Naive thymus-derived CD4-positive, alpha-beta T cell (primary cell): ENCODE measurements at regions not wholly inside any gene's neighbourhood (a gene's known extent, or its start where the extent isn't known, plus 50 kb on each side); places are given as distances from the start of the nearest gene placed in this dataset.

Source experiments
- ATAC-seq: fragments of 150-1000 bp; cut with Tn5 transposase; 2 replicates; pipeline ENCODE4 v1.10.0; 2021; ENCODE audit warnings: mild to moderate bottlenecking, moderate library complexity
- CTCF ChIA-PET: fragments of 350-600 bp; sonication (Branson Sonifier 250); formaldehyde crosslinking; loops from one replicate; lab custom pipeline; 2021; ENCODE audit warnings: antibody characterized with exemption; lab: Charles Lee
- POLR2A ChIA-PET: fragments of 350-600 bp; sonication (Branson Sonifier 250); formaldehyde crosslinking; loops from one replicate; lab custom pipeline; 2021; ENCODE audit warnings: antibody characterized with exemption, inconsistent platforms; lab: Charles Lee
- DNase-seq, 9 donors: peaks; one replicate each; pipeline versions ENCODE4 v3.0.0 to v3.0.0-alpha.2; 2020 to 2022; ENCODE audit warnings: mixed read lengths in 1 of 9
- H3K27ac ChIP-seq: one replicate; pipeline ENCODE4 v1.7.0; 2013; ENCODE audit warnings: mild to moderate bottlenecking, low read depth, low read length, moderate library complexity
- H3K27me3 ChIP-seq, 2 donors: one replicate each; pipeline ENCODE4 v1.7.0; 2013; ENCODE audit warnings: low read length in 2 of 2, mild to moderate bottlenecking in 2 of 2, moderate library complexity in 2 of 2; ENCODE audit not compliant: control insufficient read depth in 2 of 2, insufficient read depth in 2 of 2
- H3K36me3 ChIP-seq, 3 experiments: 1 replicate in 2 of 3; 2 replicates in 1 of 3; pipeline ENCODE4 v1.7.0; 2013; ENCODE audit warnings: low read length in 3 of 3, mild to moderate bottlenecking in 3 of 3, moderate library complexity in 1 of 3; ENCODE audit not compliant: insufficient read depth in 3 of 3, control insufficient read depth in 2 of 3
- H3K4me1 ChIP-seq, 2 donors: one replicate each; pipeline ENCODE4 v1.7.0; 2013; ENCODE audit warnings: low read length in 2 of 2, mild to moderate bottlenecking in 2 of 2, moderate library complexity in 1 of 2; ENCODE audit not compliant: control insufficient read depth in 2 of 2, insufficient read depth in 2 of 2
- H3K4me3 ChIP-seq: 2 replicates; pipeline ENCODE4 v1.7.0; 2013; ENCODE audit warnings: mild to moderate bottlenecking, low read length
- H3K9me3 ChIP-seq, 3 experiments: 1 replicate in 2 of 3; 2 replicates in 1 of 3; pipeline ENCODE4 v1.7.0; 2013; ENCODE audit warnings: low read length in 3 of 3; ENCODE audit not compliant: control insufficient read depth in 2 of 3
- H3K27ac Mint-ChIP-seq, 9 donors: one replicate each; pipeline ENCODE4 v1.8.0; 2020 to 2022; ENCODE audit warnings: mixed read lengths in 9 of 9, mild to moderate bottlenecking in 8 of 9, moderate library complexity in 5 of 9, inconsistent platforms in 2 of 9
- H3K27me3 Mint-ChIP-seq, 5 donors: one replicate each; pipeline ENCODE4 v1.8.0; 2021 to 2022; ENCODE audit warnings: mixed read lengths in 5 of 5, mild to moderate bottlenecking in 1 of 5
- H3K36me3 Mint-ChIP-seq, 5 donors: one replicate each; pipeline ENCODE4 v1.8.0; 2020 to 2022; ENCODE audit warnings: mixed read lengths in 5 of 5, mild to moderate bottlenecking in 3 of 5, inconsistent platforms in 1 of 5
- H3K4me1 Mint-ChIP-seq, 7 donors: one replicate each; pipeline ENCODE4 v1.8.0; 2020 to 2022; ENCODE audit warnings: mixed read lengths in 7 of 7, mild to moderate bottlenecking in 3 of 7, inconsistent platforms in 1 of 7
- H3K4me3 Mint-ChIP-seq, 10 donors: one replicate each; pipeline ENCODE4 v1.8.0; 2020 to 2022; ENCODE audit warnings: mild to moderate bottlenecking in 10 of 10, mixed read lengths in 10 of 10, moderate library complexity in 6 of 10, inconsistent platforms in 2 of 10
- H3K9me3 Mint-ChIP-seq, 11 donors: one replicate each; pipeline ENCODE4 v1.8.0; 2020 to 2022; ENCODE audit warnings: mixed read lengths in 11 of 11, mild to moderate bottlenecking in 4 of 11, inconsistent platforms in 1 of 11, moderate library complexity in 1 of 11
- intact Hi-C, 2 donors: fragments of 100-400 bp; cut with micrococcal nuclease; formaldehyde crosslinking; loops; one replicate each; pipeline ENCODE4 v1.15.1; 2023

GRCh38 chr20:19823971-19824370 lies 65.9 kb downstream of the RIN2 start:
- ChIA-PET POLR2A (no interaction called here), CTCF (no interaction called here)
- intact Hi-C loops, result no loop called here
- no peaks in the 10 kb centered on the region for H3K27me3 ChIP-seq
- Mint-ChIP-seq H3K27ac (no peak overlapping the region), H3K4me3 (no peak overlapping the region), H3K27me3 (peaks cover 0 to 7% (median 0%) of the 10 kb centered on the region in 5 donors), H3K4me1 (peaks cover 0 to 10% (median 5%) of the 10 kb centered on the region in 7 donors), H3K36me3 (no peaks in the 10 kb centered on the region), H3K9me3 (peaks cover 0 to 7% (median 0%) of the 10 kb centered on the region in 11 donors)
- H3K27ac ChIP-seq, result no peak overlapping the region
- H3K4me1 ChIP-seq, result no peaks in the 10 kb centered on the region
- ATAC-seq, result no peak
- no peaks in the 10 kb centered on the region for H3K9me3 ChIP-seq
- H3K4me3 ChIP-seq, result no peak overlapping the region
- DNase-seq, result no peak
- H3K36me3 ChIP-seq, result no peaks in the 10 kb centered on the region

- Histone ChIP-seq H3K4me1 (no peaks in the 10 kb centered on the region), H3K9me3 (no peaks in the 10 kb centered on the region)
These were observed 66.8 kb downstream of the RIN2 start for GRCh38 chr20:19824861-19825260.

DNA sequence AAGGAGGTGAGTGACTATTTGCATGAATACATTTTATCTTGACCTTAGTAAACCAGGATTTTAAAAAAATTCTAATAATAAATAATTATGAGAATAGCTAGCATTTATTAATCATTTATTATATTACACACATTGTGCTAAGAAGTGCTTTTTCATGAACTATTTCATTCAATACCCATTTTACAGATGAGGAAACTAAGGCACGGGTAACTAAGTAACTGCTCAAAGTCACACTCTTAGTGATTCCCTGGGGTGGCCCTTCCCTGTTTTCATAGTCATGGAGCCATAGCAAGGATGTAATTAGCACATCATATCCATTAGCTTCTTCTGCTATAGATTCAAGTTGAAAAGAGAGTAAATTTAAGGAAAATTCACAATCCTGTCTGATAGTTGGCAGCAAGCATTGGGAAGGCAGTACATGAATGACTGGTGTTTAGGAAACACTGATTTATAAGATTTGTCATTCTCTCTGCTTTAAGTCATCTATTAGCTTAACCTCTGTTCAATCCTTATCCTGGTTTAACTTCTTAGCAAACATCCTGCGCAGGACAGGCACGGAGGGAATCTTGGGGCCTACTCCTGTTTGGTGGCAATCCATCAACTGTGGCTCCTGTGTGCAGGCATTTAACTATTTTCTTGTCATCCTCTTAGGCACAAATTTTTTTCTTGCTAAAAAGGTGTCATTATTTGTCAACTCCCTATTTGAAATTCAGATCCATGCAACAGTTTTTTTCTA lies 68.3 kb downstream of the RIN2 start:
- no peak overlapping the region for H3K27ac Mint-ChIP-seq
- DNase-seq (no peak), ATAC-seq (no peak)
- CTCF ChIA-PET, result interaction anchor here (0.6 kb wide), 1 partner anchor 14 kb away, joined by 3 read pairs; no protein-coding TSS in a partner anchor
- H3K36me3 Mint-ChIP-seq, result no peaks in the 10 kb centered on the region
- H3K4me3 Mint-ChIP-seq, result no peak overlapping the region
- peaks cover 0 to 2% (median 0%) of the 10 kb centered on the region in 11 donors for H3K9me3 Mint-ChIP-seq
- intact Hi-C loops, result no loop called here
- Histone ChIP-seq H3K27ac (no peak overlapping the region), H3K4me3 (no peak overlapping the region), H3K27me3 (no peaks in the 10 kb centered on the region), H3K36me3 (no peaks in the 10 kb centered on the region), H3K4me1 (no peaks in the 10 kb centered on the region), H3K9me3 (no peaks in the 10 kb centered on the region)
- POLR2A ChIA-PET, result no interaction called here
- H3K27me3 Mint-ChIP-seq, result peaks cover 0 to 12% (median 6%) of the 10 kb centered on the region in 5 donors
- H3K4me1 Mint-ChIP-seq, result peaks cover 0 to 12% (median 5%) of the 10 kb centered on the region in 7 donors

More at GRCh38 chr20:19824861-19825260, 66.8 kb downstream of the RIN2 start:
- no peak overlapping the region for H3K4me3 Mint-ChIP-seq
- ChIA-PET POLR2A (no interaction called here), CTCF (no interaction called here)
- ATAC-seq (no peak), DNase-seq (no peak)
- peaks cover 0 to 10% (median 0%) of the 10 kb centered on the region in 5 donors for H3K27me3 Mint-ChIP-seq
- peaks cover 0 to 5% (median 0%) of the 10 kb centered on the region in 11 donors for H3K9me3 Mint-ChIP-seq
- H3K27ac Mint-ChIP-seq, result peak overlapping the region in 1 of 9 donors; percentile 16
- peaks cover 0 to 12% (median 5%) of the 10 kb centered on the region in 7 donors for H3K4me1 Mint-ChIP-seq
- H3K27me3 ChIP-seq, result no peaks in the 10 kb centered on the region
- no peak overlapping the region for H3K4me3 ChIP-seq
- no peaks in the 10 kb centered on the region for H3K36me3 Mint-ChIP-seq
- no peak overlapping the region for H3K27ac ChIP-seq
- intact Hi-C loops, result no loop called here
- no peaks in the 10 kb centered on the region for H3K36me3 ChIP-seq

DNA sequence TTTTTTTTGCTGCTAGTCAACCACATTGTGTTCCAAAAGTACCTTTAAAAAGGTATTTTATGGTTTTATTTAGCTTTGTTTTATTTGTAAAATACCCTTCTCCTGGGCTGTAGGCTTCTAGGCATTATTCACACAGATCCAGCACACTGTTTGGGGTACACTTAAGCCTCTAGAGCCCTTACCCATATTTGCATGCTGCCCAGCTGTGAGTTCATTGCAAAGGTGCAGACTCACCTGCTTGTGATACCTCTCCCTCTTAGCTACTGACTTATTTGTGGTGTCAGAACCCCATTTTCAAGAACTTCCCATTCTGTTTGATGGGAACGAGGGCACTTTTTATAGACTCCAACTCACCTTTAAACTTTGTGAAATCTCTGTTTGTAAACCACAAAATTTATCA lies 69.8 kb downstream of the RIN2 start:
- intact Hi-C loops, result no loop called here
- DNase-seq, result no peak
- Histone ChIP-seq H3K4me1 (no peaks in the 10 kb centered on the region), H3K27me3 (no peaks in the 10 kb centered on the region), H3K27ac (no peak overlapping the region), H3K9me3 (no peaks in the 10 kb centered on the region), H3K4me3 (no peak overlapping the region), H3K36me3 (no peaks in the 10 kb centered on the region)
- Mint-ChIP-seq H3K4me1 (peaks cover 0 to 12% (median 5%) of the 10 kb centered on the region in 7 donors), H3K9me3 (peaks cover 0 to 3% (median 0%) of the 10 kb centered on the region in 11 donors), H3K27ac (no peak overlapping the region), H3K4me3 (peak overlapping the region in 2 of 10 donors; percentile 22 to 37), H3K36me3 (no peaks in the 10 kb centered on the region), H3K27me3 (peaks cover 0 to 20% (median 10%) of the 10 kb centered on the region in 5 donors)
- CTCF ChIA-PET, result no interaction called here
- POLR2A ChIA-PET, result no interaction called here
- no peak for ATAC-seq

- H3K9me3 ChIP-seq, result no peaks in the 10 kb centered on the region
- Mint-ChIP-seq H3K27me3 (peaks cover 0 to 24% (median 10%) of the 10 kb centered on the region in 5 donors), H3K4me1 (peaks cover 0 to 12% (median 5%) of the 10 kb centered on the region in 7 donors), H3K36me3 (no peaks in the 10 kb centered on the region), H3K9me3 (peaks cover 0 to 3% (median 0%) of the 10 kb centered on the region in 11 donors), H3K27ac (peak overlapping the region in 2 of 9 donors; percentile 16 to 60), H3K4me3 (peak overlapping the region in 4 of 10 donors; percentile 14 to 37 (median 28))
- ATAC-seq (peak; percentile 85), DNase-seq (no peak)
- ChIA-PET CTCF (no interaction called here), POLR2A (no interaction called here)
- H3K36me3 ChIP-seq, result no peaks in the 10 kb centered on the region
- no peaks in the 10 kb centered on the region for H3K27me3 ChIP-seq
- no peak overlapping the region for H3K4me3 ChIP-seq
- H3K27ac ChIP-seq, result no peak overlapping the region
- no peaks in the 10 kb centered on the region for H3K4me1 ChIP-seq
- intact Hi-C loops, result no loop called here
These were observed 70.2 kb downstream of the RIN2 start for GRCh38 chr20:19828232-19828631.

GRCh38 chr20:19830211-19830785 lies 72.2 kb downstream of the RIN2 start:
- no peak for ATAC-seq
- Histone ChIP-seq H3K27ac (no peak overlapping the region), H3K36me3 (no peaks in the 10 kb centered on the region), H3K4me1 (no peaks in the 10 kb centered on the region), H3K27me3 (no peaks in the 10 kb centered on the region), H3K9me3 (no peaks in the 10 kb centered on the region), H3K4me3 (no peak overlapping the region)
- no peak for DNase-seq
- Mint-ChIP-seq H3K4me1 (peaks cover 0 to 13% (median 5%) of the 10 kb centered on the region in 7 donors), H3K4me3 (no peak overlapping the region), H3K27ac (no peak overlapping the region), H3K36me3 (no peaks in the 10 kb centered on the region), H3K9me3 (peaks cover 0 to 3% (median 0%) of the 10 kb centered on the region in 11 donors), H3K27me3 (peaks cover 0 to 27% (median 10%) of the 10 kb centered on the region in 5 donors)
- CTCF ChIA-PET, result no interaction called here
- intact Hi-C loops, result no loop called here
- POLR2A ChIA-PET, result no interaction called here
